ENCODE measurements at regions not wholly inside any gene's neighbourhood (a gene's known extent, or its start where the extent isn't known, plus 50 kb on each side); places are given as distances from the start of the nearest gene placed in this dataset.
"Not testable (repeated sequence)": the region's sequence is repeated elsewhere in the genome, so short reads cannot be mapped to it uniquely, and the experiment has no call there.

- Histone ChIP-seq H3K4me3 (ENCODE audit: low read depth, low read length) (no peak overlapping the region), H3K27ac (ENCODE audit: low read depth, low read length) (no peak overlapping the region), H3K9ac (ENCODE audit: low read length) (no peak overlapping the region), H3K27me3 (ENCODE audit: control insufficient read depth, insufficient read depth, low read length) (no peaks in the 10 kb centered on the region), H3K4me1 (ENCODE audit: control insufficient read depth, insufficient read depth, low read length) (no peaks in the 10 kb centered on the region), H3K9me3 (ENCODE audit: control insufficient read depth, insufficient read depth, low read depth, low read length) (no peaks in the 10 kb centered on the region), H3K36me3 (ENCODE audit: control insufficient read depth, insufficient read depth, low read length) (no peaks in the 10 kb centered on the region)
These were observed 464.0 kb upstream of the TUSC1 start for GRCh38 chr9:26142201-26142600.

- no peak overlapping the region for H3K4me3 ChIP-seq (ENCODE audit: low read depth, low read length)
- H3K9me3 ChIP-seq (ENCODE audit: control insufficient read depth, insufficient read depth, low read depth, low read length), result no peaks in the 10 kb centered on the region
- H3K36me3 ChIP-seq (ENCODE audit: control insufficient read depth, insufficient read depth, low read length), result no peaks in the 10 kb centered on the region
- H3K9ac ChIP-seq (ENCODE audit: low read length), result no peak overlapping the region
- no peaks in the 10 kb centered on the region; the same call in 1 of the 2 replicates for H3K4me1 ChIP-seq (ENCODE audit: control insufficient read depth, insufficient read depth, low read length)
- H3K27me3 ChIP-seq (ENCODE audit: control insufficient read depth, insufficient read depth, low read length), result no peaks in the 10 kb centered on the region
- H3K27ac ChIP-seq (ENCODE audit: low read depth, low read length), result no peak overlapping the region
These were observed 455.3 kb upstream of the TUSC1 start for GRCh38 chr9:26133537-26133936.

- Histone ChIP-seq H3K27me3 (ENCODE audit: control insufficient read depth, insufficient read depth, low read length) (no peaks in the 10 kb centered on the region), H3K9me3 (ENCODE audit: control insufficient read depth, insufficient read depth, low read depth, low read length) (no peaks in the 10 kb centered on the region), H3K9ac (ENCODE audit: low read length) (no peak overlapping the region), H3K36me3 (ENCODE audit: control insufficient read depth, insufficient read depth, low read length) (no peaks in the 10 kb centered on the region), H3K4me3 (ENCODE audit: low read depth, low read length) (no peak overlapping the region), H3K27ac (ENCODE audit: low read depth, low read length) (no peak overlapping the region), H3K4me1 (ENCODE audit: control insufficient read depth, insufficient read depth, low read length) (no peaks in the 10 kb centered on the region; the same call in 1 of the 2 replicates)
These were observed 454.6 kb upstream of the TUSC1 start for GRCh38 chr9:26132746-26133312.

GRCh38 chr9:26131886-26132285, 453.6 kb upstream of the TUSC1 start:
- no peaks in the 10 kb centered on the region; the same call in 1 of the 2 replicates for H3K4me1 ChIP-seq (ENCODE audit: control insufficient read depth, insufficient read depth, low read length)
- no peak overlapping the region for H3K4me3 ChIP-seq (ENCODE audit: low read depth, low read length)
- H3K9ac ChIP-seq (ENCODE audit: low read length), result no peak overlapping the region
- H3K27me3 ChIP-seq (ENCODE audit: control insufficient read depth, insufficient read depth, low read length), result no peaks in the 10 kb centered on the region
- no peak overlapping the region for H3K27ac ChIP-seq (ENCODE audit: low read depth, low read length)
- no peaks in the 10 kb centered on the region for H3K36me3 ChIP-seq (ENCODE audit: control insufficient read depth, insufficient read depth, low read length)
- no peaks in the 10 kb centered on the region for H3K9me3 ChIP-seq (ENCODE audit: control insufficient read depth, insufficient read depth, low read depth, low read length)

GRCh38 chr9:26129217-26129616, 451.0 kb upstream of the TUSC1 start:
- Histone ChIP-seq H3K36me3 (ENCODE audit: control insufficient read depth, insufficient read depth, low read length) (no peaks in the 10 kb centered on the region), H3K27ac (ENCODE audit: low read depth, low read length) (no peak overlapping the region), H3K4me1 (ENCODE audit: control insufficient read depth, insufficient read depth, low read length) (no peaks in the 10 kb centered on the region; the same call in 1 of the 2 replicates), H3K4me3 (ENCODE audit: low read depth, low read length) (no peak overlapping the region), H3K27me3 (ENCODE audit: control insufficient read depth, insufficient read depth, low read length) (no peaks in the 10 kb centered on the region), H3K9me3 (ENCODE audit: control insufficient read depth, insufficient read depth, low read depth, low read length) (no peaks in the 10 kb centered on the region), H3K9ac (ENCODE audit: low read length) (no peak overlapping the region)

- no peaks in the 10 kb centered on the region for H3K9me3 ChIP-seq (ENCODE audit: control insufficient read depth, insufficient read depth, low read depth, low read length)
- no peak overlapping the region for H3K4me3 ChIP-seq (ENCODE audit: low read depth, low read length)
- H3K36me3 ChIP-seq (ENCODE audit: control insufficient read depth, insufficient read depth, low read length), result no peaks in the 10 kb centered on the region
- no peak overlapping the region for H3K9ac ChIP-seq (ENCODE audit: low read length)
- H3K4me1 ChIP-seq (ENCODE audit: control insufficient read depth, insufficient read depth, low read length), result no peaks in the 10 kb centered on the region
- H3K27me3 ChIP-seq (ENCODE audit: control insufficient read depth, insufficient read depth, low read length), result no peaks in the 10 kb centered on the region
- H3K27ac ChIP-seq (ENCODE audit: low read depth, low read length), result no peak overlapping the region
These were observed 447.4 kb upstream of the TUSC1 start for GRCh38 chr9:26125693-26126092.

- not testable (repeated sequence) for H3K4me3 ChIP-seq (ENCODE audit: low read depth, low read length); H3K9ac ChIP-seq (ENCODE audit: low read length)
These were observed 437.8 kb upstream of the TUSC1 start for GRCh38 chr9:26116085-26116484.

GRCh38 chr9:26112724-26113123, 434.5 kb upstream of the TUSC1 start:
- Histone ChIP-seq H3K4me3 (ENCODE audit: low read depth, low read length) (no peak overlapping the region), H3K9me3 (ENCODE audit: control insufficient read depth, insufficient read depth, low read depth, low read length) (no peaks in the 10 kb centered on the region), H3K27me3 (ENCODE audit: control insufficient read depth, insufficient read depth, low read length) (no peaks in the 10 kb centered on the region), H3K9ac (ENCODE audit: low read length) (no peak overlapping the region), H3K4me1 (ENCODE audit: control insufficient read depth, insufficient read depth, low read length) (no peaks in the 10 kb centered on the region), H3K27ac (ENCODE audit: low read depth, low read length) (no peak overlapping the region), H3K36me3 (ENCODE audit: control insufficient read depth, insufficient read depth, low read length) (no peaks in the 10 kb centered on the region)

More at GRCh38 chr9:26116085-26116484, 437.8 kb upstream of the TUSC1 start:
- not testable (repeated sequence) for H3K27ac ChIP-seq (ENCODE audit: low read depth, low read length); H3K27me3 ChIP-seq (ENCODE audit: control insufficient read depth, insufficient read depth, low read length); H3K4me1 ChIP-seq (ENCODE audit: control insufficient read depth, insufficient read depth, low read length); H3K9me3 ChIP-seq (ENCODE audit: control insufficient read depth, insufficient read depth, low read depth, low read length); H3K36me3 ChIP-seq (ENCODE audit: control insufficient read depth, insufficient read depth, low read length)

GRCh38 chr9:26086396-26086795, 408.2 kb upstream of the TUSC1 start:
- Histone ChIP-seq H3K9me3 (ENCODE audit: control insufficient read depth, insufficient read depth, low read depth, low read length) (no peaks in the 10 kb centered on the region), H3K27ac (ENCODE audit: low read depth, low read length) (no peak overlapping the region)

GRCh38 chr9:26081847-26082246, 403.6 kb upstream of the TUSC1 start:
- Histone ChIP-seq H3K27ac (ENCODE audit: low read depth, low read length) (no peak overlapping the region), H3K9ac (ENCODE audit: low read length) (no peak overlapping the region), H3K9me3 (ENCODE audit: control insufficient read depth, insufficient read depth, low read depth, low read length) (no peaks in the 10 kb centered on the region), H3K36me3 (ENCODE audit: control insufficient read depth, insufficient read depth, low read length) (no peaks in the 10 kb centered on the region), H3K4me1 (ENCODE audit: control insufficient read depth, insufficient read depth, low read length) (no peaks in the 10 kb centered on the region), H3K4me3 (ENCODE audit: low read depth, low read length) (no peak overlapping the region), H3K27me3 (ENCODE audit: control insufficient read depth, insufficient read depth, low read length) (no peaks in the 10 kb centered on the region)

More at GRCh38 chr9:26086396-26086795, 408.2 kb upstream of the TUSC1 start:
- Histone ChIP-seq H3K9ac (ENCODE audit: low read length) (no peak overlapping the region), H3K36me3 (ENCODE audit: control insufficient read depth, insufficient read depth, low read length) (no peaks in the 10 kb centered on the region), H3K4me1 (ENCODE audit: control insufficient read depth, insufficient read depth, low read length) (no peaks in the 10 kb centered on the region), H3K27me3 (ENCODE audit: control insufficient read depth, insufficient read depth, low read length) (no peaks in the 10 kb centered on the region), H3K4me3 (ENCODE audit: low read depth, low read length) (no peak overlapping the region)

GRCh38 chr9:26078706-26079105, 400.5 kb upstream of the TUSC1 start:
- H3K4me3 ChIP-seq (ENCODE audit: low read depth, low read length), result no peak overlapping the region
- H3K27ac ChIP-seq (ENCODE audit: low read depth, low read length), result no peak overlapping the region
- H3K4me1 ChIP-seq (ENCODE audit: control insufficient read depth, insufficient read depth, low read length), result no peaks in the 10 kb centered on the region
- H3K27me3 ChIP-seq (ENCODE audit: control insufficient read depth, insufficient read depth, low read length), result no peaks in the 10 kb centered on the region
- H3K36me3 ChIP-seq (ENCODE audit: control insufficient read depth, insufficient read depth, low read length), result no peaks in the 10 kb centered on the region
- H3K9ac ChIP-seq (ENCODE audit: low read length), result no peak overlapping the region
- H3K9me3 ChIP-seq (ENCODE audit: control insufficient read depth, insufficient read depth, low read depth, low read length), result 0 out of 2 replicates have a peak, but pooled peaks cover 4% of the 10 kb centered on the region
